Renal pelvis (tissue), 1 donor: ENCODE measurements at regions not wholly inside any gene's neighbourhood (a gene's known extent, or its start where the extent isn't known, plus 50 kb on each side); places are given as distances from the start of the nearest gene placed in this dataset.
A peak's percentile ranks its signal among the peaks of the same experiment; 100 is the strongest.
"Not testable (repeated sequence)": the region's sequence is repeated elsewhere in the genome, so short reads cannot be mapped to it uniquely, and the experiment has no call there.

Experiments used
- DNase-seq: peaks from one replicate; pipeline ENCODE4 v3.0.0-alpha.2; 2013

DNA sequence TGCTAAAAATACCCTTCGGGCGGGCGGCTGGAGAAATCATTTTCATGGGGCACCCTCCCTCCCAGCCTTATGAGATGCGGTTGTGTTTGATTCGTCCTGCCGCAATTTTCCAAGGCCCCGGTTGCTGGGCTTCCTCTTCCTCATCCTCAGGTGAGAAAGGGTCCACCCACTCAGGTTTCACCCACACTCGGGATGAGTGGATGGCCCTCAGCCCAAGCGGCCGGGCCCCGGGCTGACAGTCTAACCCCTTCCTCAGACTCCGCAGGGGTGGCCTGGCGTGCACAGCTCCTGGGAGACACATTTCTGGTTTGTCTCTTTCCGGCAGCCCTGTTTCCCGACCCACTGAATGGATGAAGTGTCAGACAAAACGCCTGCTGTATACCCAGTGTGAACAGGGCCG is 116.5 kb upstream of the LRPAP1 start:
- DNase-seq = no peak

- no peak for DNase-seq
Measured at GRCh38 chr4:3648195-3648594, 116.0 kb upstream of the LRPAP1 start.

DNA sequence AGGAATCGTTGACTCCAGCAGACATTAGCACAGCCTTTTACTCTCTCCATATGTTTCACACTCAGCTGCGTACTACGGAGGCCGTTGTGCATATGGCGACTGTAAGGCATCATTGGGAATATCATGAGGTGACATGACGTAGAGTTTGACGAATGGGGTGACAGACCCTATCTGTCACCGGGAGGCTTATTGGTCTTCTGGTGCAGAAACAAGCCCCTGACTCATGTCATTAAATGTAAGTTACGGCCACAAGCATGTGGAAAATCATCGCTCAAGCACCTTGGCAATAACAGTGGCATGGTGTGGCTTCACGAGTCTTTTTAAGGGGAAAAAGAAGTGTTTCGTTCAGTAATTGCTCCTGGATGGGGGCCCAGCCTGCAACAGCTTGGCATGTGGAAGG is 115.2 kb upstream of the LRPAP1 start:
- DNase-seq = no peak

GRCh38 chr4:3645711-3646679 is 113.8 kb upstream of the LRPAP1 start:
- no peak for DNase-seq

DNA sequence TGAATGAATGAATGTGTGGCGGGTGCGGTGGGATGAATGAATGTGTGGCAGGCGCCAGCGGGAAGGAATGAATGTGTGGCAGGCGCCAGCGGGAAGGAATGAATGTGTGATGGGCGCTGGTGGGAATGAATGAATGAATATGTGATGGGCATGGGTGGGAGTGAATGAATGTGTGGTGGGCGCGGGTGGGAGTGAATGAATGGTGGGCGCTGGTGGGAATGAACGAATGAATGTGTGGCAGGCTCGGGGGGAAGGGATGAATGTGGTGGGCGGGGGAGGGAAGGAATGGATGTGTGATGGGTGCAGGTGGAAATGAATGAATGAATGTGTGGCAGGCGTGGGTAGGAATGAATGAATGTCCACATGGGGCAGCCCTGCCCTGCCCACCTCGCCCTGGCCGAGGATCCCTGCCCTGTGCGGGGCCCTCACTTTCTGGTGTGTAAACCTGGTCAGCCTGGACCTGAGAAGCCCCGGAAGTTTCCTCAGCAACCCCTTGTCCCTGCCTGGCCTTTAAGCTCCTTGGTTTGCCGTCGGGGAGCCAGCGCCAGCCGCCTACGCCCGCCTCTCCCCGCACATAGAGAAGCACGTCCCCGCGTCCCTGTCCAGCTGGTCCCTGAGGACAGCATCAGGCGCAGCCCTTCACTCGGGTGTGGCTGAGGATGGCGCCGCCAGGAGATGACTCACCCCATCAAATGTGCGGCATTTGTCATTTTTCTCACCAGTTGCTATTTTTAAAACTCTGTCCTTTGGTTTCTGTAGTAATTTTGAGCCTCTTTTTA is 112.8 kb upstream of the LRPAP1 start:
- no peak for DNase-seq

DNA sequence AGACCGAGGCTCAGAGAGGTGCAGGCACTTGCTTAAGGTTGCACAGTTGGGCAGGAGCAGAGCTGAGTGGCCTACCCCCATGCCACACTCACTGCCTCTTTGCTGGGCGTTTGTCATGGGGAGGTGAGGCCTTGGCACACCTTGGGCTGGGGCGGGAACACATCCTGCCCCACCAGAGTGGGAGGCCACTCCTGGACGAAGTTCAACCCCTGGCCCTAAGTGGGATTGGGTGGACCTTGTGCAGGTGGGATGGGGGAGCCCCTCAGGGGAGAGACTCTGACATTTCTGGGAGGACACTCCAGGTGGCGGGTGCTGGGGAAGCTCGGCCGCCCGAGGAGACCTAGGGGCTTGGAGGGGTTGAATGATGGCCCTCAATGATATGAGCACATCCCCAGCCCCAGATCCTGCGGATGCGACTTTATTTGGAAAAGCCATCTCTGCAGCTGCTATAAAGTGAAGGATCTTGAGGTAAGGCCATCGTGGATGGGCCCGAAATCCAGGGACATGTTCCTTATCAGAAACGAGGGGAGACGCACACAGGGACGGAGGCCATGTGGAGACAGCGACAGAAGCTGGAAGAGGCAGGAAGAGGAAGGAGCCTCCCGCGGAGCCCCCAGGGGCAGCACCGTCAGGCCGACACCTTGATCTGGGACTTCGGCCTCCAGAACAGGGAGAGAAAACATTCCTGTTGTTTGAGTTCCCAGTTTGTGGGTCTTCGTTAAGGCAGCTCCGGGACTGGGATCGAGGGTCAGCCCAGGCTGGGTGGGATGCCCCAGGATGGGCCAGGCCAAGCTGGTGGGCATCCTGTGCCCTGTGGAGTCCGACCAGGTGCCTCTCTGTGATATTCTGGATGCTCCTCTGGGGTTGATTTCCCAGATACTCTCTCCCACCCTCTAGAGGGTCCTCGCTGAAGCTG is 111.6 kb upstream of the LRPAP1 start:
- DNase-seq = no peak

GRCh38 chr4:3642806-3643517 is 110.7 kb upstream of the LRPAP1 start:
- DNase-seq = no peak

DNA sequence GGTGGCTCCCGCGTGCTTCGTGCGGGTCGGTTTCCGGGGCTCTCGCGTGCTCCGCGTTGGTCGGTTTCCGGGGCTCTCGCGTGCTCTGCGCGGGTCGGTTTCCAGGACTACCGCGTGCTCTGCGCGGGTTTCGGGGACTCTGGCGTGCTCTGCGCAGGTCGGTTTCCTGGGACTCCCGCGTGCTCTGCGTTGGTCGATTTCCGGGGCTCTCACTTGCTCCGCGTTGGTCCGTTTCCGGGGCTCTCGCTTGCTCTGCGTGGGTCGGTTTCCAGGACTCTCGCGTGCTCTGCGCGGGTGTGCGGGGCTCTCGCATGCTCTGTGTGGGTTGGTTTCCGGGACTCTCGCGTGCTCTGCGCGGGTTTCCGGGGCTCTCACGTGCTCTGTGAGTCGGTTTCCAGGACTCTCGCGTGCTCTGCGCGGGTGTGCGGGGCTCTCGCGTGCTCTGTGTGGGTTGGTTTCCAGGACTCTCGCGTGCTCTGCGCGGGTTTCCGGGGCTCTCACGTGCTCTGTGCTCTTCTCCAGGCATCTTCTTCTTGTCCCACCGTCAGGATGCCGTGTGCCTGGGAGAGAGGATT is 109.9 kb upstream of the LRPAP1 start:
- no peak for DNase-seq

DNA sequence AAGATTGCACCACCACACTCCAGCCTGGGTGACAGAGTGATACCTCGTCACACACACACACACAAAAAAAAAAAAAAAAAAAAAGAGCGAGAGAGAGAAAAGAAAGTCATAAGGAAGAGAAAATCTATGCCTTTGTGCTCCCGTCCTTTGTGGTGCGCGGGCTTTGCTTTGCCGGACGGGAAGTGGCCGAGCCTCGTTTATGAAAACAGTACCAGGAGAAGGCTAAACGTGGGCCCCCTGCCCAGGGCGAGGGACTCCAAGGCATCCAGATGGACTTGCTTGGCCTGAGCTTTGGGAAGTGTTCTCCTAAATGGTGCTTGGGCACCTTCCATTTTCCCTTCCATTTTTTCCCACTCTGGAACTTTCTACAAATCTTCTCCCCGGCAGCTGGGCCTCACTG is 109.3 kb upstream of the LRPAP1 start:
- DNase-seq = no peak

DNA sequence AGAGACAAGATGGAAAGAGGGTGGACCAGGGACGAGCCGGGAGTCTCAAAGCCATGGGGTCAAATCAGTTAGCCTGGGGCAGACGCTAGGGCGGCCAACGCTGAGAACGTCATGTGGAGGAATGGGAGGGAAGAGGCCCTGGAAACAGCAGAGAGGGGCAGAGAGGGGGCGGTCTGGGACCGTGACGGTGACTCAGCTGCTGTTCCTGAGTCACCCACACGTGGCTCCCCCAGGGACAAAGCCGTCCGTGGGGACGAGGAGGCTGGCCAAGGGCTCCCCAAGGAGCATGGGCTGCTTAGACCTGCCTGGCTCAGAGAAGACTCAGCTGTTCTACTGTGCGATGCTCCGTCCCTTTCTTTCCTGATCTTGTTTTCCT is 108.4 kb upstream of the LRPAP1 start:
- DNase-seq = no peak

- DNase-seq = no peak
Measured at GRCh38 chr4:3639613-3640586, 107.7 kb upstream of the LRPAP1 start.

DNA sequence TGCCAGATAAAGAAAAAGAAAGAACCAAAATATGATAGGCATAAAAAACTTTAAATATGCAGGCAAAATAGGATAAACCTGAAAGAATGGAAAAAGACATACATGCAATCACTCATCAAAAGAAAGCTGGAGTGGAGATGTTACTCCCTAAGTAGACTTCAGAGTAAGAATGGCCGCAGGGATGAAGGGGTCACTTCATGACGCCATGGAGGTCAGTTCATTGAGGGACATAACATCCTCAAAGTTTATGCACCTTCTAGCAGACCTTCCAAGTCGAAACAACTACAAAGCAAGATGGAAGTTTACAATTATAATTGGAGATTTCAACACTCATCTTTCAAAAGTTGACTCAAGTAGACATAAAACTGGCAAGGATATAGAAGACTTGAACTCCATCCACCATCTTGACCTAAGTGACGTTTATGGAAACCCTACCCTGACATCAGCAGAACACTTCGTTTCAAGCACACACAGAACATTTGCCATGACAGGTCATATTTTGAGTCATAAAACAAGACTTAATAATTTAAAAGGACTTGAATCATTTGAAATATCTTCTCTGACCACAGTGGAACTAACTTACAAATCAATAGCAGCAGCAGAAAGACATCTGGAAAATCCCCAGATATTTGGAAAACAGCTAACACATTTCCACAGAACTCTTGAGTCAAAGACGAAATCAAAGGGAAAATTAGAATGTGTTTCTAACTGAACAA is 106.0 kb upstream of the LRPAP1 start:
- DNase-seq = no peak

DNA sequence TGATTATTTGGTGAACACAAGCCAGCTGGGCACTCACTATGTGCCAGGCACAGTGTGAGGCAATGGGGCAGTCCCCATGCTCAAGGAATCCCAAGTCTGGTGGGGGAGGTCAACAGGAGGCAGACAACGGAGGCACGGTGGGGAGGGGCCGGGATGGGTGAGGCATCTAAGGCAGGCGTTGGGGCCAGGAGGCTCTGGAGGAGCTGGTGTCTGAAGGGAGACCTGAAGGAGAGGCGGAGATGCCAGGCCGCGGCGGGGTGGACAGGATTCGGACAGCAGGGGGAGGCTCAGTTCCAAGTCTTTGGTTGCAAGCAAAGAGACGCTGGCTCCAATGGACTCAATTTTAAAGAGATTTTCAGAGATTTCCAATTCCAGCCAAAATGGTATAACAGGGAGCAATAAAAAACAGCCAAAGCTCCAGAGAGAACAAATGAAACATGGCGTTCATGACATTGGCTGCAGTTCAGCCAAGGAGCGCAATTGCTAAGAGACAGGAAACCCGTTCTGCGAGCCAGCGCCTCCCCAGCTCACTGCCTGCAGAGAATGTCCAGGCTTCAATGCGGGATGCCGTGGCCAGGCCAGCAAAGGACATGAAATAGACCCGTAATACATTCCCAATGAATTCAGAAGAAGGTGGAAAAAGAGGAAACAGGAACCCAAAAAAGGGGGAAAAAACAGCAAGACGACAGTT is 105.2 kb upstream of the LRPAP1 start:
- DNase-seq = peak; percentile 81

- DNase-seq = no peak
Measured at GRCh38 chr4:3636646-3637320, 104.6 kb upstream of the LRPAP1 start.

DNA sequence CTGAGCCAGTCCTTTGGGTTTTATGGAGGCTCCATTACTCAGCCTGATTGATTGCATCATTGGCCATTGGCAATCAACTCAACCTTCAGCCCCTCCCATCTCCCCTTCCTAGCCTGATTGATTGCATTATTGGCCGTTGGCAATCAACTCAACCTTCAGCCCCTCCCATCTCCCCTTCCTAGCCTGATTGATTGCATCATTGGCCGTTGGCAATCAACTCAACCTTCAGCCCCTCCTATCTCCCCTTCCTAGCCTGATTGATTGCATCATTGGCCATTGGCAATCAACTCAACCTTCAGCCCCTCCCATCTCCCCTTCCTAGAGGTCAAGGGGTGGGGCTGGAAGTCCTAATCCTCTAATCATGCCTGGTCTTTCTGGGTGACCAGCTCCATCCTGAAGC is 103.8 kb upstream of the LRPAP1 start:
- DNase-seq = not testable (repeated sequence)

DNA sequence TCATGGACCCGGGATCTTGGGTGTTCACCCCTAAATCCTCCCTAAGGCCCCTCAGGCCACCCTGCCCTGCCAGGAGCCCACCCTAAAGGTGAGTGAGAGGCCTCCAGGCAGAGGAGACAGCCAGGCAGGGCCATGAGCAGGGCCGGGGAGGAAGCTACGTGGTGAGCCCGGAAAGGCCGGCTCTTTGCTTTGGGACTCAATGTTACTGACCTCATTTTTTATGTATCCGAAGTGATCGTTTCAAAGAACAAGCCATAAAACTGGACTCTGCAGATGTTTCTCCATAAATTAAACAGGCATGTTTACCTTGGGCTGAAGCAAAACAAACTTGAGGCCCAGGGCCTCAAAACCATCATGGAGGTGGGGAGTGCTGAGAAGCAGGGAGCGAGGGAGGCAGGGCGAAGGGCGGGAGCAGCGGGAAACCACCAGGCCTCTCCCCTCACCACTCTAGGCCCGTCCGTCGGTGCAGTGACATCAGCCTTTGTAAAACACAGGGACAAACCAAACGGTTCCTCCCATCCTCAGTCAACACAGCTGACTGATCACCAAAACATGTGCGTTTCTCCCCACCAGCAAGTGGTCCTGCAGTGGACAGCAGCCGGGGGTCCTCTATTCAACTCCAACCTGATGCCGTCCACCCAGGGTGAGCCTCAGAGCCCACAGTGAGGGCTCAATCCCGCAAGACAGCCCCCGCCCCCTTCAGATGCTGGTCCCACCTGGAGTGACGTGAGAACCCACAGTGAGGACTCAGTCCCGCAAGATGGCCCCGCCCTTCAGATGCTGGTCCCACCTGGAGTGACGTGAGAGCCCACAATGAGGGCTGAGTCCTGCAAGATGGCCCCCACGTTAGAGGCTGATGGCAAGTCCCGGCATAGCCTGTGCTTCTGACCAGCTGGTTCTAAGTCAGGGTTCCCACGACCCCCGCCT is 102.9 kb upstream of the LRPAP1 start:
- no peak for DNase-seq
